Kidney epithelial cell (primary cell): ENCODE measurements at regions not wholly inside any gene's neighbourhood (a gene's known extent, or its start where the extent isn't known, plus 50 kb on each side); places are given as distances from the start of the nearest gene placed in this dataset.

ENCODE experiments used
- DNase-seq: peaks from one replicate; pipeline ENCODE4 v3.0.0-alpha.2; 2010; ENCODE audit warnings: low read depth
- H3K27me3 ChIP-seq: 2 replicates; pipeline ENCODE4 v1.6.0; 2011; ENCODE audit warnings: low read length; ENCODE audit not compliant: control insufficient read depth, insufficient read depth
- H3K36me3 ChIP-seq: 2 replicates; pipeline ENCODE4 v1.5.1; 2011; ENCODE audit warnings: low read length; ENCODE audit not compliant: control insufficient read depth, insufficient read depth
- H3K4me3 ChIP-seq: 2 replicates; pipeline ENCODE4 v1.5.1; 2011; ENCODE audit warnings: low read depth, mild to moderate bottlenecking, control low read depth, low read length
- CTCF ChIP-seq: IDR thresholded peaks from 2 replicates; pipeline ENCODE4 v1.5.1; 2011; ENCODE audit warnings: mild to moderate bottlenecking, moderate library complexity, low read length, control low read depth, inconsistent platforms; ENCODE audit not compliant: insufficient read depth, poor library complexity, severe bottlenecking

DNA sequence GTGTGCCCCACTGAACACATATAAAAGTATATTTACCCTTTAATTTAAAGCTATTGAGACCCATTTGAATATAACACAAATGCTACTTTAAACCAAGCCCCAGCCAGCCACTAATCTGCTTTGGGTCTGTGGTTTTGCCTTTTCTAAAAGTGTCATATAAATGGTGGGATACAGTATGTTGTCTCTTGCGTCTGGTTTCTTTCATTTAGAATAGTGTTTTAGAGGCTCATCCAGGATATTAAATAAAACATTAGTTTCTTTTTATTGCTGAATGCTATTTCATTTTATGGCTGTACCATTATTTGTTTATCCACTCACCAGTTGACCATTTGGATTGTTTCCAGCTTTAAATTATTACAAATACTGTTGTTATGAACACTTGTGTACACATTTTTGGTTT, 290.5 kb upstream of the SORL1-AS1 start:
- H3K4me3 ChIP-seq = no peak overlapping the region
- H3K27me3 ChIP-seq = no peaks in the 10 kb centered on the region
- no peaks in the 10 kb centered on the region for H3K36me3 ChIP-seq
- no peak for DNase-seq
- TF ChIP-seq CTCF = no peak

DNA sequence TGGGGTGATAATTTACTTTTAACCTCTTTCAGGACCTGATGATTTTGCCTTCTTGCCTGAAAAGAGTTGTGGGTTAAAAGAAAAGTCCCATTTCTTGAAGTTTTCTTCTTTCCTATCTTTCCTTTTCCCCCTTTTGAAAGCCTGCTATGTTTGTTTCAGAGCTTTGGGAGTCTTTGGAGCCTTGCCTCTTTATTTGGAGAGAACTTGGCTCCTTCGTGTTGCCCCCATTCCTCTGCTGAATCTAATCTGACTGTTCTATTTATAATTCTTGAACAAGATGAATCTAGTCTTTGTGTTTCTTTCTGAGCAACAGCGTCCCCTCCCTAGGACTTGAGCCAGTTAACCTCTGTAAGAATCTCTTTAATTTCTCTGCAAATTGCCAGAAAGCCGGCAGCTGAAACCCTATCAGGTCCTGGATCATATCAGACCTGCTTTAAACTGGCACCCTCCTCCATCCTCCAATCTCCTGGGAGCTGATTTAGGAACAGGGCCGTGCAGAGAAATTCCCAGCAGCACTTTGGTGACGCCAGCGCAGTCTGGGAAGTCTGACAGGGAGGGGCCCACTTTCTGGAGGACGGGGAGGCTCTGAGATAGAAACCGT, 289.1 kb upstream of the SORL1-AS1 start:
- no peak for DNase-seq
- TF ChIP-seq CTCF = no peak
- Histone ChIP-seq H3K4me3 (no peak overlapping the region), H3K27me3 (no peaks in the 10 kb centered on the region), H3K36me3 (no peaks in the 10 kb centered on the region)

DNA sequence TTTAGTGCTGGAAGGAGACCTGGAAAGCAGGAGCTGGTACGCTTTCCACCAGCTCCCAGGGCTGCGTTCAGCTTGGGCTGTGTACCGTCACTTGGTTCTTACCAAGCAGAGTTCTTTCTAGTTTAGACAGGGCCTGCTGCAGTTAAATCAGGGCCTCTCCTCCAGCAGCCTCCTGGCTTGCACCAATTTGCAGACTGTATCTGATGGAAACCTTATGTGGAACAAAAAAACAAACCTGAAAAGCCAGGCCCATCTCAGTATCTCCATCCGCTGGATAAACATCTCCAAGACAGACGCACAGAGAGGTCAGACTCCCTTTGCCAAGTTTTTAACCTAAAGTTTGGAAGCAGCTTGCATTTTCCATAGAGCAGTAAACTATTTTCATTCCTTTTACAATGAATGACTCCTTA, 288.6 kb upstream of the SORL1-AS1 start:
- no peaks in the 10 kb centered on the region for H3K36me3 ChIP-seq
- H3K27me3 ChIP-seq = no peaks in the 10 kb centered on the region
- no peak for TF ChIP-seq CTCF
- no peak for DNase-seq
- H3K4me3 ChIP-seq = no peak overlapping the region

- no peaks in the 10 kb centered on the region for H3K27me3 ChIP-seq
- no peak for DNase-seq
- TF ChIP-seq CTCF = no peak
- H3K36me3 ChIP-seq = no peaks in the 10 kb centered on the region
- H3K4me3 ChIP-seq = no peak overlapping the region
These were observed 288.1 kb upstream of the SORL1-AS1 start for GRCh38 chr11:121740902-121741301.

DNA sequence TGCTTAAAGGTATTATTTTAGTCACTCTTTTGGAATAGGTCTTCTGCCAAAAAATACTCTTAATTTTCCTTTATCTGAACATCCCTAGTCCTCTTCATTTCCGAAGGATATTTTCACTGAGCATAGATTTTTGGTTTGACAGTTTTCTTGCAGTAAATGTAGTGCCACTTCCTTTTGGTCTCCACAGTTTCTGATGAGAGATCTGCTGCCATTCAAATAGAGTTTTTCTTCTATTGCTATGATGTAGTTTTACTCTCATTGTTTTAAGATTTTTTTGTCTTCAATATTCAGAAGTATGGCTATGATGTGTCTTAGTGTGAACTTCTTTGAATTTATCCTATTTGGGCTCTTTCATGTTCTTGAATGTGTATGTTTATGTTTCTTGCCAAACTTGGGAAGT, 281.1 kb upstream of the SORL1-AS1 start:
- no peaks in the 10 kb centered on the region for H3K27me3 ChIP-seq
- no peak overlapping the region for H3K4me3 ChIP-seq
- no peak for TF ChIP-seq CTCF
- no peaks in the 10 kb centered on the region for H3K36me3 ChIP-seq
- DNase-seq = no peak

DNA sequence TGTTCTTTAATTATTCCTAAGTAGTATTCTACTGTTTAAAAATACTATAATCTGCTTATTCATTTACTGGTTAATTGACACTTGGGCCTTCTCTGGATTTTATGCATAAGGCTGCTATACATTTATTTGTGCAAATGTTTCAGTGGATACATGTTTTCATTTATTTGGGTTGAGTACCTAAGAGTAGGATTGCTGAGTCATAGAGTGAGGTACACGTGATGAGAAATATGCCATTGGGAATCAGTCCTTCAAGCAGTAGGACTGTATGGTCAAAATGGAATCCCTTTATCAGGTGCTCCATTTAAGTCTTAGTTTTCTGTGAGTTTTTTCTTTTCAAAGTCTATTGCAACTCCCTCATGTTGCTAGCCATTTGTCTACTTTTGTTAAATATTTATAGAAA, 275.2 kb upstream of the SORL1-AS1 start:
- Histone ChIP-seq H3K4me3 (no peak overlapping the region), H3K36me3 (no peaks in the 10 kb centered on the region), H3K27me3 (no peaks in the 10 kb centered on the region)
- no peak for TF ChIP-seq CTCF
- DNase-seq = no peak
